ENCODE measurements at regions not wholly inside any gene's neighbourhood (a gene's known extent, or its start where the extent isn't known, plus 50 kb on each side); places are given as distances from the start of the nearest gene placed in this dataset.

GRCh38 chr7:118298771-118299170 lies 74.3 kb downstream of the ANKRD7 start:
- no peak for TF ChIP-seq CTCF (IDR thresholded peaks at IDR 0.05; ENCODE audit: poor library complexity, severe bottlenecking)
- TF ChIP-seq REST (IDR thresholded peaks at IDR 0.05; ENCODE audit: borderline replicate concordance) = no peak
- no peak for TF ChIP-seq RAD21 (conservative IDR thresholded peaks at IDR 0.05)
- no peak for TF ChIP-seq SMC3 (conservative IDR thresholded peaks at IDR 0.05; ENCODE audit: poor library complexity)
- no peak for TF ChIP-seq EP300 (conservative IDR thresholded peaks at IDR 0.05; ENCODE audit: poor library complexity, severe bottlenecking)
- no peak for TF ChIP-seq POLR2AphosphoS5 (IDR thresholded peaks at IDR 0.05)
- TF ChIP-seq TAF1 (IDR thresholded peaks at IDR 0.05; ENCODE audit: low read depth) = no peak

Data from neural cell (in vitro differentiated cells).